ENCODE measurements at regions not wholly inside any gene's neighbourhood (a gene's known extent, or its start where the extent isn't known, plus 50 kb on each side); places are given as distances from the start of the nearest gene placed in this dataset.

DNA sequence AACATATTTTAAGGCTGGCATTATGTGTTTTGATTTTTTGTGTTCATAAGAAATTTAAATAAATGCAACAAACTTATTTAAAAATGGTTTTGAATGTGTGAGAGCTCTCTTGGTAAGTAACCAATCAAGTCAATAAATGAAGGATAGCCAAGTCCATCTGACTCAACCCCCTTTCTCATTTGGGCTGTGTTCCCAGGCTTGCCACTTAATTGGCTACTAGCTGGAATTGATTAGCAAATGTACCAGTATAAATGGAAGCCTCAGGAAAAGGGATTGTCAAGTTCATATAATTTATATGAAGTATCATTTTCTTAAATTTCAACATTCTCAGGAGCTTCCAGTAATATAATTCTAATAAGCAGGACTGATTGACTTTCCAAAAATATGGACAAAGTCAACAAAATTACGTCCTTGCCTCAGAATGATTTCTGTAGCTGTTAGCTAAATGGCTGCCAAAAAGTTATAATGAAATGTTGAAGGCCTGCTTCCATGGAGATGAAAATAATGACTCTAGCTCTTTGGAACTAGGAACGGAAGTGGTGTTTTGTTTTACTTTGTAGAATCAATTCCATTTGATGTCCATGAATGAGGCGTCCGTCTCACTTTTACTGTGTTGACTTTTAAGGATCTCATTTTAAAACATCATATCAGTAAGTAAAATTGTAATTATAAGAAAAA is 614.9 kb downstream of the CDH26 start:
- DNase-seq: no peak
- Mint-ChIP-seq H3K36me3 (ENCODE audit: low read depth) (no peaks in the 10 kb centered on the region), H3K27ac (no peak overlapping the region), H3K4me1 (no peaks in the 10 kb centered on the region), H3K27me3 (ENCODE audit: low read depth, poor library complexity) (peaks cover 7% of the 10 kb centered on the region), H3K4me3 (no peak overlapping the region), H3K9me3 (no peaks in the 10 kb centered on the region)
- TF ChIP-seq, protein P1, sequence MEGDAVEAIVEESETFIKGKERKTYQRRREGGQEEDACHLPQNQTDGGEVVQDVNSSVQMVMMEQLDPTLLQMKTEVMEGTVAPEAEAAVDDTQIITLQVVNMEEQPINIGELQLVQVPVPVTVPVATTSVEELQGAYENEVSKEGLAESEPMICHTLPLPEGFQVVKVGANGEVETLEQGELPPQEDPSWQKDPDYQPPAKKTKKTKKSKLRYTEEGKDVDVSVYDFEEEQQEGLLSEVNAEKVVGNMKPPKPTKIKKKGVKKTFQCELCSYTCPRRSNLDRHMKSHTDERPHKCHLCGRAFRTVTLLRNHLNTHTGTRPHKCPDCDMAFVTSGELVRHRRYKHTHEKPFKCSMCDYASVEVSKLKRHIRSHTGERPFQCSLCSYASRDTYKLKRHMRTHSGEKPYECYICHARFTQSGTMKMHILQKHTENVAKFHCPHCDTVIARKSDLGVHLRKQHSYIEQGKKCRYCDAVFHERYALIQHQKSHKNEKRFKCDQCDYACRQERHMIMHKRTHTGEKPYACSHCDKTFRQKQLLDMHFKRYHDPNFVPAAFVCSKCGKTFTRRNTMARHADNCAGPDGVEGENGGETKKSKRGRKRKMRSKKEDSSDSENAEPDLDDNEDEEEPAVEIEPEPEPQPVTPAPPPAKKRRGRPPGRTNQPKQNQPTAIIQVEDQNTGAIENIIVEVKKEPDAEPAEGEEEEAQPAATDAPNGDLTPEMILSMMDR (IDR thresholded peaks at IDR 0.05): no peak

DNA sequence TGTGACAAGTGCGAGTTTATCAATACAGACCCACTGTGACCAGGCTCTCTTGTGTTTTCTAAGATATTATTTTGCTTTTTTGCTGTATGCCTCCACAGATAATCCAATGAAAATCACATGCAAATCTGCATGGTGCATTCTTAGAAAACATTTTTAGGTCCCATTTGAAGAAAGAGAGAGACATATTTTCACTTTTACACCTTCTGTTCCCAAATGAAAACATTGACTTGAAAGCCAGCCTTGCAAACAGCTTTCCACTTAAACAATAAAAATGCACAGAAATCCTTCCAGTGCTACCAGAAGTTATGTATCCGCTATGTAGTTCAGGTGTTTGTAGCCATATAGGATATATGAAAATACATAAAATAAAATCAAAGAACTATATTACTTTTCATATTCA is 618.0 kb downstream of the CDH26 start:
- Mint-ChIP-seq H3K27ac (no peak overlapping the region), H3K36me3 (ENCODE audit: low read depth) (no peaks in the 10 kb centered on the region), H3K4me3 (no peak overlapping the region), H3K4me1 (no peaks in the 10 kb centered on the region), H3K9me3 (peaks cover 4% of the 10 kb centered on the region), H3K27me3 (ENCODE audit: low read depth, poor library complexity) (peaks cover 7% of the 10 kb centered on the region)
- TF ChIP-seq, protein P1 (IDR thresholded peaks at IDR 0.05): no peak
- DNase-seq: no peak

DNA sequence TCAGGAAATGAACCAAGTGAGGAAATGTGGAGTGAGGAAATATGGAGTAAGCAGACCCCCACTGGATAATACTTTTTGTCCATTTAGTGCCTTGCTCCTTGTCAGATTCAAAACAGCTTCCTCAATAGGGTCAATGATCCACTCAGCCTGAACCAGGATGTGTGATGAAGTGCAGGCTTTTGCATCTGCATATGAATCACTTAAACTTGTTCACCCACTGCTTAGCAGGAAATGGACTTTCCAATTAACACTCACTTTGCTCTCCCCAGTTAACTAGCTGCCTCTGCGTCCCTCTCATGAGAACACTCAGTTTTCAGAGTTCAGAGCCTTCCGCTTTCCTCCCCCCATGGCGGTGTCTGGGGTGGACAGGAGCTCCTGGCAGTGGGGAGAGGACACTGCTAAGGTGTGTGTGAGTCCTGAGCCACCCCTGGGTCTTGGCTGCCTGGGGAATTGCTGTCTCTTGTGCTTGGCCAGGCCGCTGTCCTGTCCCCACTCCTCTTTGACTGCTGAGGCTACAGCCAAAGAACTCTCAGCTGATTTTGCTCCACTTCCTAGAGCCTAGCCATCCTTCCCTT is 621.8 kb downstream of the CDH26 start:
- Mint-ChIP-seq H3K9me3 (peaks cover 4% of the 10 kb centered on the region), H3K27ac (no peak overlapping the region), H3K27me3 (ENCODE audit: low read depth, poor library complexity) (peaks cover 13% of the 10 kb centered on the region), H3K4me1 (no peaks in the 10 kb centered on the region), H3K4me3 (no peak overlapping the region), H3K36me3 (ENCODE audit: low read depth) (no peaks in the 10 kb centered on the region)
- no peak for DNase-seq
- TF ChIP-seq, protein P1 (IDR thresholded peaks at IDR 0.05): no peak

DNA sequence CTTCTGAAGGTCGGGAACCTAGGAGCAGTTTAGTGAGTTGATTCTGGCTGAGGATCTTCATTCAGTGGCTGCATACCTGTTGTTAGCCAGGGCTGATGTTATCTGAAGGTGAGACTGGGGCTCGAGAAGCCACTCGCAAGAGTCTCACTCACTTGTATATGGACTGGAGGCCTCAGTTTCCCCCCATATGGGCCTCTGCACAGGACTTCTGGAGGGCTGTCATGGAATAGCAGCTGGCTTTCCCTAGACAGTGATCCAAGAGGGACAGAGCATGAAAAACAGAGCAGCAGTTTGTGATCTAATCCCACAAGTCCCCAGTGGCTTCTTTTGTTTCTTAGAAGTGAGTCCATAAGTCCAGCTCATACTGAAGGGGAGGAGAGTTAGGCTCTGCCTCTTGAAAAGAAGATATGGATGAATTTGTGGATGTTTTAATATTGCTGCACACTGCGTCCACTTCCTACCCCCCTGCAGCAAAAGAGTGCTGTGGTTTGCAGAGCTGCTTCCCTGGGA is 623.4 kb downstream of the CDH26 start:
- TF ChIP-seq, protein P1 (IDR thresholded peaks at IDR 0.05): no peak
- Mint-ChIP-seq H3K27me3 (ENCODE audit: low read depth, poor library complexity) (peaks cover 13% of the 10 kb centered on the region), H3K4me1 (peaks cover 4% of the 10 kb centered on the region), H3K4me3 (no peak overlapping the region), H3K36me3 (ENCODE audit: low read depth) (no peaks in the 10 kb centered on the region), H3K9me3 (peaks cover 4% of the 10 kb centered on the region), H3K27ac (no peak overlapping the region)
- no peak for DNase-seq

DNA sequence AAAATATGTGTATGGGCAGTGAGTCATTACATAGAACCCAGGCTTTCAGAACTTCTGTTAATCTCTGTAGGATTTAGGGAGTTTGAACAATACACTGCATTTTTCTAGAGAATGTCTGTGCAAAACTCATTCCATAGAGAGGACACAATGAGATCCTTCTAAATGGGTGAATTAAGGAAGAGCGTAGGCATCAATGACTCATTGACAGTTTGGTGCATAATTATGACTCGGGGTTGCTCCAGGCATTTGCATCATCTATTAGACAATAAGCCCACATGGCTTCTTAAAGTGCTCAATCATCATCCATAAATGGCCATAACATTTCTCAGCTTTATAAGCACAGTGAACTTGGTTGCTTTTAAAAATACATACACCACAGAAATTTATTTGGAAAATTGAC is 625.5 kb downstream of the CDH26 start:
- Mint-ChIP-seq H3K4me3 (no peak overlapping the region), H3K27ac (no peak overlapping the region), H3K27me3 (ENCODE audit: low read depth, poor library complexity) (peaks cover 13% of the 10 kb centered on the region), H3K4me1 (peaks cover 6% of the 10 kb centered on the region), H3K36me3 (ENCODE audit: low read depth) (no peaks in the 10 kb centered on the region), H3K9me3 (peaks cover 4% of the 10 kb centered on the region)
- no peak for DNase-seq
- TF ChIP-seq, protein P1 (IDR thresholded peaks at IDR 0.05): no peak

DNA sequence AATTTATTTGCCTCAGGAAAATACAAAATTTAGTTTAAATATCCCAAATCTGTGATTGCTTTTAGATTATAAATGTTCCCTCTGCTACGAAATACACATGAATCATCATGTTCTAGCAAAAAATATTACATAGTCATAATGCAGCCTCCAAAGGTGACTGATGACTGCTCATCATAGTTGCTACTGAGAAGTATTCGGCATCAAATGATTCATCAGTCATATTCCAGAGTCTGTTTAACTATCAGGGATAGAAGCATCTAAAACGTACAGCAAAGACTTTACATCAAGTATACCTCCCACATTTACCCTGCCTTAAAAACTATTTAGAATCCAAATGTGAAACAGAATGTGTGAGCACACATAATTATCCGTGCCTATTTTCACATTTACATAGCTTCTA is 626.0 kb downstream of the CDH26 start:
- TF ChIP-seq, protein P1 (IDR thresholded peaks at IDR 0.05): no peak
- Mint-ChIP-seq H3K27me3 (ENCODE audit: low read depth, poor library complexity) (peaks cover 13% of the 10 kb centered on the region), H3K4me1 (peaks cover 6% of the 10 kb centered on the region), H3K9me3 (no peaks in the 10 kb centered on the region), H3K27ac (no peak overlapping the region), H3K4me3 (no peak overlapping the region), H3K36me3 (ENCODE audit: low read depth) (no peaks in the 10 kb centered on the region)
- no peak for DNase-seq
